ENCODE measurements at regions not wholly inside any gene's neighbourhood (a gene's known extent, or its start where the extent isn't known, plus 50 kb on each side); places are given as distances from the start of the nearest gene placed in this dataset.

GRCh38 chr1:199399996-199400724, 627.4 kb upstream of the NR5A2 start:
- TF ChIP-seq EP300 (IDR thresholded peaks at IDR 0.05; ENCODE audit: borderline replicate concordance in 1 of 2, control insufficient read depth in 1 of 2, low read depth in 2 of 2, low read length in 2 of 2) (no peak; a peak in 1 of 4 replicates), ZNF217 (IDR thresholded peaks at IDR 0.05) (no peak), CTCF (IDR thresholded peaks at IDR 0.05 in 2 of 3, conservative IDR thresholded peaks at IDR 0.05 in 1 of 3; ENCODE audit: control insufficient read depth in 2 of 3, extremely low read depth in 1 of 3, insufficient read depth in 1 of 3, low read depth in 3 of 3, low read length in 3 of 3) (no peak), POLR2AphosphoS5 (IDR thresholded peaks at IDR 0.05; ENCODE audit: low read length) (no peak), POLR2A (IDR thresholded peaks at IDR 0.05; ENCODE audit: low read depth, low read length) (no peak), ELK1 (IDR thresholded peaks at IDR 0.05; ENCODE audit: low read depth, low read length) (no peak), EZH2 (IDR thresholded peaks at IDR 0.05; ENCODE audit: borderline replicate concordance, control insufficient read depth, low read depth, low read length) (no peak), HDAC6 (IDR thresholded peaks at IDR 0.05; ENCODE audit: unreplicated experiment) (no peak), TAF1 (IDR thresholded peaks at IDR 0.05; ENCODE audit: borderline replicate concordance, low read depth, low read length) (no peak)
- TF ChIP-seq, protein P1, sequence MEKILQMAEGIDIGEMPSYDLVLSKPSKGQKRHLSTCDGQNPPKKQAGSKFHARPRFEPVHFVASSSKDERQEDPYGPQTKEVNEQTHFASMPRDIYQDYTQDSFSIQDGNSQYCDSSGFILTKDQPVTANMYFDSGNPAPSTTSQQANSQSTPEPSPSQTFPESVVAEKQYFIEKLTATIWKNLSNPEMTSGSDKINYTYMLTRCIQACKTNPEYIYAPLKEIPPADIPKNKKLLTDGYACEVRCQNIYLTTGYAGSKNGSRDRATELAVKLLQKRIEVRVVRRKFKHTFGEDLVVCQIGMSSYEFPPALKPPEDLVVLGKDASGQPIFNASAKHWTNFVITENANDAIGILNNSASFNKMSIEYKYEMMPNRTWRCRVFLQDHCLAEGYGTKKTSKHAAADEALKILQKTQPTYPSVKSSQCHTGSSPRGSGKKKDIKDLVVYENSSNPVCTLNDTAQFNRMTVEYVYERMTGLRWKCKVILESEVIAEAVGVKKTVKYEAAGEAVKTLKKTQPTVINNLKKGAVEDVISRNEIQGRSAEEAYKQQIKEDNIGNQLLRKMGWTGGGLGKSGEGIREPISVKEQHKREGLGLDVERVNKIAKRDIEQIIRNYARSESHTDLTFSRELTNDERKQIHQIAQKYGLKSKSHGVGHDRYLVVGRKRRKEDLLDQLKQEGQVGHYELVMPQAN (conservative IDR thresholded peaks at IDR 0.05): no peak
